GM23338 (cell line): ENCODE measurements at regions not wholly inside any gene's neighbourhood (a gene's known extent, or its start where the extent isn't known, plus 50 kb on each side); places are given as distances from the start of the nearest gene placed in this dataset.

Source experiments
- CREB1 ChIP-seq: fragments of 250-450 bp; sonication (Bioruptor Pico); IDR thresholded peaks from 2 replicates; pipeline ENCODE4 v1.5.0; 2020; ENCODE audit warnings: low read depth, mild to moderate bottlenecking, moderate library complexity
- CTCF ChIP-seq, 2 experiments: fragments of 200-600 bp in 1 of 2; sonication (generic) in 1 of 2; conservative IDR thresholded peaks; 2 replicates each; pipeline versions ENCODE4 v1.5.1 to v1.6.1; 2016 to 2017; ENCODE audit warnings: antibody characterized with exemption in 2 of 2, low read depth in 2 of 2, mild to moderate bottlenecking in 2 of 2, moderate library complexity in 1 of 2
- ETS1 ChIP-seq: IDR thresholded peaks from 2 replicates; pipeline ENCODE4 v1.6.1; 2016; ENCODE audit warnings: antibody characterized with exemption
- JUNB ChIP-seq: IDR thresholded peaks from one replicate; pipeline ENCODE4 v1.6.1; 2016; ENCODE audit warnings: antibody characterized with exemption; ENCODE audit not compliant: unreplicated experiment
- POLR2AphosphoS5 ChIP-seq: IDR thresholded peaks from 2 replicates; pipeline ENCODE4 v1.6.1; 2016; ENCODE audit warnings: antibody characterized with exemption, low read depth
- STAT1 ChIP-seq: IDR thresholded peaks from one replicate; pipeline ENCODE4 v1.6.1; 2016; ENCODE audit warnings: antibody characterized with exemption; ENCODE audit not compliant: unreplicated experiment
- ZNF114 ChIP-seq: fragments of 250-450 bp; sonication (Bioruptor Pico); IDR thresholded peaks from 2 replicates; pipeline ENCODE4 v1.5.0; 2020; ENCODE audit warnings: mild to moderate bottlenecking, moderate library complexity
- ZNF331 ChIP-seq: fragments of 250-450 bp; sonication (Bioruptor Pico); IDR thresholded peaks from 2 replicates; pipeline ENCODE4 v1.5.0; 2020; ENCODE audit warnings: low read depth, mild to moderate bottlenecking, moderate library complexity
- ZNF462 ChIP-seq: fragments of 250-450 bp; sonication (Bioruptor Pico); IDR thresholded peaks from 2 replicates; pipeline ENCODE4 v1.5.0; 2020; ENCODE audit warnings: mild to moderate bottlenecking, moderate library complexity

- TF ChIP-seq ZNF462 (no peak), ZNF114 (CRISPR knock-in tag) (no peak), STAT1 (no peak), CTCF (conservative IDR thresholded peaks at IDR 0.05; ENCODE audit: low read depth in 2 of 2) (no peak), CREB1 (CRISPR knock-in tag) (no peak), ETS1 (no peak), ZNF331 (no peak), POLR2AphosphoS5 (no peak), JUNB (no peak)
These were observed 781.0 kb upstream of the GJE1 start (continued) for GRCh38 chr6:141351721-141352120.
